ENCODE measurements at regions not wholly inside any gene's neighbourhood (a gene's known extent, or its start where the extent isn't known, plus 50 kb on each side); places are given as distances from the start of the nearest gene placed in this dataset.

DNA sequence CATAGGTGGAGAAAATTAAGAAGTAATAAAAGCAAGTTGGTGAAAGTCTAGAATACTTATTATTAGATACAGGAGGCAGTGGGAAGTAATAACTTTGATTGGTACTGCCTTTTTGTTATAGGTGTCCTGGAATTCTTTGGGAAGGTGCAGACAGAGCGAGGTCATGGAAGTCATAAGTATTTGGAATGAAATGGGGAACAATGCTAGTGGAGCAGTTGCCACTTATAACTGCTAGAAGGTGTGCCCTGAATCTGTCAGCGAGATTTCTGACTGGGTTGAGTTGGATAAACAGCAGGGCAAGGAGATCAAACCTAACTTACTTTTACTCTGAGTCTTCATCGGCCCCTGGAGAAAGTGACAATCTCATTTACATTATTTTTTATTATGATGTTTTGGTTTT lies 69.6 kb downstream of the LHX9 start:
- Histone ChIP-seq H2AFZ (ENCODE audit: low read depth, low read length, poor library complexity, severe bottlenecking) (no peak overlapping the region), H3K36me3 (ENCODE audit: control insufficient read depth in 1 of 2, insufficient read depth in 2 of 2, low read length in 2 of 2) (no peaks in the 10 kb centered on the region), H3K79me2 (ENCODE audit: insufficient read depth, low read length) (no peaks in the 10 kb centered on the region), H3K9ac (ENCODE audit: low read length) (no peak overlapping the region), H3K4me1 (ENCODE audit: control insufficient read depth in 1 of 2, insufficient read depth in 2 of 2, low read length in 2 of 2) (no peaks in the 10 kb centered on the region), H3K9me3 (ENCODE audit: control insufficient read depth in 1 of 2, insufficient read depth in 1 of 2, low read depth in 1 of 2, low read length in 2 of 2) (no peaks in the 10 kb centered on the region), H3K27me3 (ENCODE audit: insufficient read depth, low read length) (no peaks in the 10 kb centered on the region), H4K20me1 (ENCODE audit: insufficient read depth) (no peaks in the 10 kb centered on the region), H3K4me3 (replicated peaks in 1 of 2; ENCODE audit: low read depth in 1 of 2, low read length in 2 of 2) (no peak overlapping the region), H3K9me2 (ENCODE audit: insufficient read depth) (no peaks in the 10 kb centered on the region), H3K4me2 (ENCODE audit: low read length) (no peak overlapping the region), H3K27ac (ENCODE audit: low read depth, low read length) (no peak overlapping the region)
- ATAC-seq, result no peak
- ChIA-PET POLR2A (no interaction called here), RAD21 (ENCODE audit: low non-redundant PET in 1 of 2, low total read pairs in 2 of 2, uncharacterized antibody in 2 of 2, unreplicated experiment in 2 of 2) (no interaction called here), CTCF (no interaction called here)
- no peak for TF ChIP-seq RAD21 (IDR thresholded peaks at IDR 0.05; ENCODE audit: low read depth)
- TF ChIP-seq, protein P1, sequence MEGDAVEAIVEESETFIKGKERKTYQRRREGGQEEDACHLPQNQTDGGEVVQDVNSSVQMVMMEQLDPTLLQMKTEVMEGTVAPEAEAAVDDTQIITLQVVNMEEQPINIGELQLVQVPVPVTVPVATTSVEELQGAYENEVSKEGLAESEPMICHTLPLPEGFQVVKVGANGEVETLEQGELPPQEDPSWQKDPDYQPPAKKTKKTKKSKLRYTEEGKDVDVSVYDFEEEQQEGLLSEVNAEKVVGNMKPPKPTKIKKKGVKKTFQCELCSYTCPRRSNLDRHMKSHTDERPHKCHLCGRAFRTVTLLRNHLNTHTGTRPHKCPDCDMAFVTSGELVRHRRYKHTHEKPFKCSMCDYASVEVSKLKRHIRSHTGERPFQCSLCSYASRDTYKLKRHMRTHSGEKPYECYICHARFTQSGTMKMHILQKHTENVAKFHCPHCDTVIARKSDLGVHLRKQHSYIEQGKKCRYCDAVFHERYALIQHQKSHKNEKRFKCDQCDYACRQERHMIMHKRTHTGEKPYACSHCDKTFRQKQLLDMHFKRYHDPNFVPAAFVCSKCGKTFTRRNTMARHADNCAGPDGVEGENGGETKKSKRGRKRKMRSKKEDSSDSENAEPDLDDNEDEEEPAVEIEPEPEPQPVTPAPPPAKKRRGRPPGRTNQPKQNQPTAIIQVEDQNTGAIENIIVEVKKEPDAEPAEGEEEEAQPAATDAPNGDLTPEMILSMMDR (IDR thresholded peaks at IDR 0.05 in 2 of 3, conservative IDR thresholded peaks at IDR 0.05 in 1 of 3; ENCODE audit: borderline replicate concordance in 1 of 3, insufficient read depth in 1 of 3, low read depth in 2 of 3, low read length in 2 of 3), result no peak
- TF ChIP-seq TCF7L2 (IDR thresholded peaks at IDR 0.05; ENCODE audit: borderline replicate concordance, extremely low read depth, insufficient read depth, insufficient read length), result no peak
- TF ChIP-seq, protein P2, sequence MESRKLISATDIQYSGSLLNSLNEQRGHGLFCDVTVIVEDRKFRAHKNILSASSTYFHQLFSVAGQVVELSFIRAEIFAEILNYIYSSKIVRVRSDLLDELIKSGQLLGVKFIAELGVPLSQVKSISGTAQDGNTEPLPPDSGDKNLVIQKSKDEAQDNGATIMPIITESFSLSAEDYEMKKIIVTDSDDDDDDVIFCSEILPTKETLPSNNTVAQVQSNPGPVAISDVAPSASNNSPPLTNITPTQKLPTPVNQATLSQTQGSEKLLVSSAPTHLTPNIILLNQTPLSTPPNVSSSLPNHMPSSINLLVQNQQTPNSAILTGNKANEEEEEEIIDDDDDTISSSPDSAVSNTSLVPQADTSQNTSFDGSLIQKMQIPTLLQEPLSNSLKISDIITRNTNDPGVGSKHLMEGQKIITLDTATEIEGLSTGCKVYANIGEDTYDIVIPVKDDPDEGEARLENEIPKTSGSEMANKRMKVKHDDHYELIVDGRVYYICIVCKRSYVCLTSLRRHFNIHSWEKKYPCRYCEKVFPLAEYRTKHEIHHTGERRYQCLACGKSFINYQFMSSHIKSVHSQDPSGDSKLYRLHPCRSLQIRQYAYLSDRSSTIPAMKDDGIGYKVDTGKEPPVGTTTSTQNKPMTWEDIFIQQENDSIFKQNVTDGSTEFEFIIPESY (IDR thresholded peaks at IDR 0.05; ENCODE audit: extremely low read depth, insufficient replicate concordance, low read length), result no peak
- TF ChIP-seq POLR2A (IDR thresholded peaks at IDR 0.05; ENCODE audit: borderline replicate concordance, extremely low read depth, insufficient read depth, insufficient read length), result no peak
- TF ChIP-seq, protein P3, sequence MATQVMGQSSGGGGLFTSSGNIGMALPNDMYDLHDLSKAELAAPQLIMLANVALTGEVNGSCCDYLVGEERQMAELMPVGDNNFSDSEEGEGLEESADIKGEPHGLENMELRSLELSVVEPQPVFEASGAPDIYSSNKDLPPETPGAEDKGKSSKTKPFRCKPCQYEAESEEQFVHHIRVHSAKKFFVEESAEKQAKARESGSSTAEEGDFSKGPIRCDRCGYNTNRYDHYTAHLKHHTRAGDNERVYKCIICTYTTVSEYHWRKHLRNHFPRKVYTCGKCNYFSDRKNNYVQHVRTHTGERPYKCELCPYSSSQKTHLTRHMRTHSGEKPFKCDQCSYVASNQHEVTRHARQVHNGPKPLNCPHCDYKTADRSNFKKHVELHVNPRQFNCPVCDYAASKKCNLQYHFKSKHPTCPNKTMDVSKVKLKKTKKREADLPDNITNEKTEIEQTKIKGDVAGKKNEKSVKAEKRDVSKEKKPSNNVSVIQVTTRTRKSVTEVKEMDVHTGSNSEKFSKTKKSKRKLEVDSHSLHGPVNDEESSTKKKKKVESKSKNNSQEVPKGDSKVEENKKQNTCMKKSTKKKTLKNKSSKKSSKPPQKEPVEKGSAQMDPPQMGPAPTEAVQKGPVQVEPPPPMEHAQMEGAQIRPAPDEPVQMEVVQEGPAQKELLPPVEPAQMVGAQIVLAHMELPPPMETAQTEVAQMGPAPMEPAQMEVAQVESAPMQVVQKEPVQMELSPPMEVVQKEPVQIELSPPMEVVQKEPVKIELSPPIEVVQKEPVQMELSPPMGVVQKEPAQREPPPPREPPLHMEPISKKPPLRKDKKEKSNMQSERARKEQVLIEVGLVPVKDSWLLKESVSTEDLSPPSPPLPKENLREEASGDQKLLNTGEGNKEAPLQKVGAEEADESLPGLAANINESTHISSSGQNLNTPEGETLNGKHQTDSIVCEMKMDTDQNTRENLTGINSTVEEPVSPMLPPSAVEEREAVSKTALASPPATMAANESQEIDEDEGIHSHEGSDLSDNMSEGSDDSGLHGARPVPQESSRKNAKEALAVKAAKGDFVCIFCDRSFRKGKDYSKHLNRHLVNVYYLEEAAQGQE (IDR thresholded peaks at IDR 0.05; ENCODE audit: low read depth), result no peak
- no peak for TF ChIP-seq ZFX (IDR thresholded peaks at IDR 0.05)
- TF ChIP-seq, protein P4, sequence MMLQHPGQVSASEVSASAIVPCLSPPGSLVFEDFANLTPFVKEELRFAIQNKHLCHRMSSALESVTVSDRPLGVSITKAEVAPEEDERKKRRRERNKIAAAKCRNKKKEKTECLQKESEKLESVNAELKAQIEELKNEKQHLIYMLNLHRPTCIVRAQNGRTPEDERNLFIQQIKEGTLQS (IDR thresholded peaks at IDR 0.05), result no peak
- TF ChIP-seq SRF (IDR thresholded peaks at IDR 0.05; ENCODE audit: low read depth), result no peak
- no peak for TF ChIP-seq SP1 (IDR thresholded peaks at IDR 0.05; ENCODE audit: low read depth)
- TF ChIP-seq EZH2 (IDR thresholded peaks at IDR 0.05), result no peak
- no peak for TF ChIP-seq CBX3 (IDR thresholded peaks at IDR 0.05; ENCODE audit: low read depth)
- no peak for DNase-seq (ENCODE audit: low read depth, low spot score)
- no TSS peak for BruUV-seq (replicated peaks)
- intact Hi-C loops (cut with micrococcal nuclease), result no loop called here
